NCI-H1694 treated with DMSO at 0.1 percent for 48 hours (cell line): ENCODE measurements at regions not wholly inside any gene's neighbourhood (a gene's known extent, or its start where the extent isn't known, plus 50 kb on each side); places are given as distances from the start of the nearest gene placed in this dataset.

Source experiments
- DNase-seq: peaks from one replicate; lab custom pipeline; 2025; lab: John Stamatoyannopoulos, UW

- DNase-seq, result peak; percentile 32
These were observed 124.3 kb downstream of the TRIM29 start for GRCh38 chr11:120013325-120014250.

- DNase-seq, result no peak
These were observed 125.7 kb downstream of the TRIM29 start for GRCh38 chr11:120012245-120012644.

- no peak for DNase-seq
These were observed 126.1 kb downstream of the TRIM29 start for GRCh38 chr11:120011836-120012235.

- no peak for DNase-seq
These were observed 127.1 kb downstream of the TRIM29 start for GRCh38 chr11:120010775-120011174.

- no peak for DNase-seq
These were observed 128.0 kb downstream of the TRIM29 start for GRCh38 chr11:120009938-120010337.

GRCh38 chr11:120007144-120007543 lies 130.8 kb downstream of the TRIM29 start:
- no peak for DNase-seq

- DNase-seq, result no peak
These were observed 133.2 kb downstream of the TRIM29 start for GRCh38 chr11:120004723-120005122.

- peak; percentile 18 for DNase-seq
These were observed 136.5 kb downstream of the TRIM29 start for GRCh38 chr11:120001178-120002090.

GRCh38 chr11:119999220-119999619 lies 138.7 kb downstream of the TRIM29 start:
- no peak for DNase-seq

GRCh38 chr11:119996556-119996955 lies 141.4 kb downstream of the TRIM29 start:
- DNase-seq, result no peak

- no peak for DNase-seq
These were observed 142.0 kb downstream of the TRIM29 start for GRCh38 chr11:119995730-119996491.

- DNase-seq, result no peak
These were observed 144.2 kb downstream of the TRIM29 start for GRCh38 chr11:119993722-119994121.

GRCh38 chr11:119992171-119993051 lies 145.5 kb downstream of the TRIM29 start:
- DNase-seq, result no peak

GRCh38 chr11:119991669-119992068 lies 146.2 kb downstream of the TRIM29 start:
- no peak for DNase-seq

GRCh38 chr11:119991022-119991404 lies 146.9 kb downstream of the TRIM29 start:
- DNase-seq, result no peak

GRCh38 chr11:119990309-119991021 lies 147.4 kb downstream of the TRIM29 start:
- DNase-seq, result no peak

- no peak for DNase-seq
These were observed 148.6 kb downstream of the TRIM29 start for GRCh38 chr11:119989159-119989821.

GRCh38 chr11:119985551-119985950 lies 152.4 kb downstream of the TRIM29 start:
- DNase-seq, result no peak

GRCh38 chr11:119983816-119984215 lies 154.1 kb downstream of the TRIM29 start:
- DNase-seq, result no peak

- no peak for DNase-seq
These were observed 154.6 kb downstream of the TRIM29 start for GRCh38 chr11:119983240-119983732.
